HCT116 (cell line): ENCODE measurements at regions not wholly inside any gene's neighbourhood (a gene's known extent, or its start where the extent isn't known, plus 50 kb on each side); places are given as distances from the start of the nearest gene placed in this dataset.

Experiments
- ATAC-seq: fragments of 200-7000 bp; cut with Tn5 transposase; 2 replicates; pipeline ENCODE4 v1.9.1; 2020; ENCODE audit warnings: mild to moderate bottlenecking, moderate library complexity
- BruUV-seq: library from RNA; stranded (reverse); fragments of 400-500 nt; replicated peaks from 2 replicates; lab custom pipeline; 2021; lab: Mats Ljungman, UMichigan
- CTCF ChIA-PET: fragments of 300-600 bp; sonication (Branson Sonifier 250); formaldehyde crosslinking; loops from one replicate; lab custom pipeline; 2021; ENCODE audit warnings: antibody characterized with exemption; lab: Charles Lee
- POLR2A ChIA-PET: fragments of 300-600, 350-600 bp; sonication (Branson Sonifier 250); formaldehyde crosslinking; loops from one replicate; lab custom pipeline; 2021; ENCODE audit warnings: antibody characterized with exemption; lab: Charles Lee
- RAD21 ChIA-PET, 2 experiments: fragments of 300-600 bp; sonication (Branson Sonifier 250); formaldehyde crosslinking; loops; one replicate each; lab custom pipeline; 2023; ENCODE audit warnings: low total read pairs in 2 of 2; ENCODE audit not compliant: uncharacterized antibody in 2 of 2, unreplicated experiment in 2 of 2, low non-redundant PET in 1 of 2; lab: Charles Lee
- DNase-seq: peaks from one replicate; pipeline ENCODE4 v3.0.0-alpha.2; 2010; ENCODE audit warnings: low read depth, low spot score
- H2AFZ ChIP-seq: fragments of 200-600 bp; shearing (Covaris generic), sonication (generic); 2 replicates; pipeline ENCODE4 v1.6.1; 2017; ENCODE audit warnings: low read depth, mixed run types, mixed read lengths, antibody characterized with exemption, low read length; ENCODE audit not compliant: poor library complexity, severe bottlenecking
- H3K27ac ChIP-seq: 2 replicates; pipeline ENCODE4 v1.5.1; 2012; ENCODE audit warnings: low read depth, low read length
- H3K27me3 ChIP-seq: fragments of 200-600 bp; sonication (generic); 2 replicates; pipeline ENCODE4 v1.6.1; 2016; ENCODE audit warnings: mixed run types, low read length, mixed read lengths; ENCODE audit not compliant: insufficient read depth
- H3K36me3 ChIP-seq, 2 experiments: fragments of 200-500 bp in 1 of 2; fragments of 200-600 bp in 1 of 2; sonication (Bioruptor generic) in 1 of 2; sonication (generic) in 1 of 2; 2 replicates each; pipeline versions ENCODE4 v1.5.1 to v1.6.1; 2014 to 2016; ENCODE audit warnings: low read length in 2 of 2, inconsistent platforms in 1 of 2, mixed read lengths in 1 of 2, mixed run types in 1 of 2; ENCODE audit not compliant: insufficient read depth in 2 of 2, control insufficient read depth in 1 of 2
- H3K4me1 ChIP-seq, 2 experiments: fragments of 200-600 bp in 1 of 2; sonication (generic) in 1 of 2; 2 replicates each; pipeline versions ENCODE4 v1.5.1 to v1.6.1; 2012 to 2017; ENCODE audit warnings: low read length in 2 of 2, inconsistent platforms in 1 of 2, mild to moderate bottlenecking in 1 of 2, mixed read lengths in 1 of 2, mixed run types in 1 of 2, moderate library complexity in 1 of 2; ENCODE audit not compliant: insufficient read depth in 2 of 2, control insufficient read depth in 1 of 2
- H3K4me2 ChIP-seq: fragments of 200-600 bp; sonication (generic); 2 replicates; pipeline ENCODE4 v1.6.1; 2017; ENCODE audit warnings: mixed run types, low read length, mixed read lengths
- H3K4me3 ChIP-seq, 2 experiments: fragments of 200-600 bp in 1 of 2; sonication (generic) in 1 of 2; replicated peaks in 1 of 2; 2 replicates each; pipeline ENCODE4 v1.5.1; 2011 to 2016; ENCODE audit warnings: low read length in 2 of 2, control low read depth in 1 of 2, low read depth in 1 of 2, mild to moderate bottlenecking in 1 of 2, mixed read lengths in 1 of 2, mixed run types in 1 of 2
- H3K79me2 ChIP-seq: fragments of 200-600 bp; sonication (generic); 2 replicates; pipeline ENCODE4 v1.6.1; 2017; ENCODE audit warnings: mild to moderate bottlenecking, mixed run types, low read length, moderate library complexity, mixed read lengths; ENCODE audit not compliant: insufficient read depth
- H3K9ac ChIP-seq: fragments of 200-600 bp; sonication (generic); 2 replicates; pipeline ENCODE4 v1.6.1; 2016; ENCODE audit warnings: low read length, mixed read lengths
- H3K9me2 ChIP-seq: fragments of 200-600 bp; sonication (generic), shearing (Covaris generic); 2 replicates; pipeline ENCODE4 v1.6.1; 2017; ENCODE audit warnings: mixed run types, mild to moderate bottlenecking, moderate library complexity; ENCODE audit not compliant: insufficient read depth
- H3K9me3 ChIP-seq, 2 experiments: fragments of 200-500 bp in 1 of 2; fragments of 200-600 bp in 1 of 2; sonication (Bioruptor generic) in 1 of 2; sonication (generic) in 1 of 2; 2 replicates each; pipeline ENCODE4 v1.6.1; 2014 to 2017; ENCODE audit warnings: low read length in 2 of 2, mixed read lengths in 2 of 2, inconsistent platforms in 1 of 2, low read depth in 1 of 2, mild to moderate bottlenecking in 1 of 2, mixed run types in 1 of 2, moderate library complexity in 1 of 2; ENCODE audit not compliant: control insufficient read depth in 1 of 2, insufficient read depth in 1 of 2
- H4K20me1 ChIP-seq: fragments of 200-600 bp; sonication (generic), shearing (Covaris generic); 2 replicates; pipeline ENCODE4 v1.6.1; 2017; ENCODE audit warnings: mixed run types, mild to moderate bottlenecking, moderate library complexity; ENCODE audit not compliant: insufficient read depth
- CBX3 ChIP-seq: IDR thresholded peaks from 2 replicates; pipeline ENCODE4 v1.6.1; 2012; ENCODE audit warnings: low read depth
- EZH2 ChIP-seq: fragments of 200-600 bp; sonication (generic); IDR thresholded peaks from 2 replicates; pipeline ENCODE4 v1.6.1; 2017; ENCODE audit warnings: antibody characterized with exemption, mixed run types
- EZH2phosphoT487 ChIP-seq: fragments of 200-600 bp; IDR thresholded peaks from 2 replicates; pipeline ENCODE4 v1.6.1; 2018; ENCODE audit warnings: antibody characterized with exemption, borderline replicate concordance
- POLR2AphosphoS5 ChIP-seq: IDR thresholded peaks from 2 replicates; pipeline ENCODE4 v1.6.1; 2011; ENCODE audit warnings: mild to moderate bottlenecking, low read depth, low read length, moderate library complexity
- RAD21 ChIP-seq: IDR thresholded peaks from 2 replicates; pipeline ENCODE4 v1.6.1; 2012; ENCODE audit warnings: low read depth, mild to moderate bottlenecking
- SIN3A ChIP-seq: IDR thresholded peaks from 2 replicates; pipeline ENCODE4 v1.6.1; 2012; ENCODE audit warnings: low read depth
- SRF ChIP-seq: IDR thresholded peaks from 2 replicates; pipeline ENCODE4 v1.6.1; 2012; ENCODE audit warnings: low read depth
- TCF7L2 ChIP-seq: IDR thresholded peaks from 2 replicates; pipeline ENCODE4 v1.7.0; 2011; ENCODE audit warnings: borderline replicate concordance, inconsistent platforms; ENCODE audit not compliant: insufficient read depth, insufficient read length; ENCODE audit errors: extremely low read depth
- ZNF274 ChIP-seq: fragments of 200-500 bp; sonication (Bioruptor generic); IDR thresholded peaks from 2 replicates; pipeline ENCODE4 v1.6.1; 2014; ENCODE audit warnings: mild to moderate bottlenecking, low read depth, low read length, inconsistent platforms
- intact Hi-C: fragments of 100-400 bp; cut with micrococcal nuclease; formaldehyde crosslinking; loops from 2 replicates; pipeline ENCODE4 v1.10.0; 2022
- TF ChIP-seq, protein P1 (sequence below): IDR thresholded peaks from 2 replicates; pipeline ENCODE4 v1.6.1; 2012; ENCODE audit warnings: low read depth
- TF ChIP-seq, protein P2 (sequence below): IDR thresholded peaks from 2 replicates; pipeline ENCODE4 v1.6.1; 2012
- TF ChIP-seq, protein P3 (sequence below), 3 experiments: fragments of 200-600 bp in 1 of 3; sonication (generic) in 1 of 3; IDR thresholded peaks in 2 of 3; conservative IDR thresholded peaks in 1 of 3; 2 replicates each; pipeline ENCODE4 v1.5.1; 2012 to 2017; ENCODE audit warnings: low read depth in 2 of 3, low read length in 2 of 3, antibody characterized with exemption in 1 of 3, borderline replicate concordance in 1 of 3, control low read depth in 1 of 3, mild to moderate bottlenecking in 1 of 3, mixed read lengths in 1 of 3, mixed run types in 1 of 3, moderate library complexity in 1 of 3; ENCODE audit not compliant: insufficient read depth in 1 of 3

DNA sequence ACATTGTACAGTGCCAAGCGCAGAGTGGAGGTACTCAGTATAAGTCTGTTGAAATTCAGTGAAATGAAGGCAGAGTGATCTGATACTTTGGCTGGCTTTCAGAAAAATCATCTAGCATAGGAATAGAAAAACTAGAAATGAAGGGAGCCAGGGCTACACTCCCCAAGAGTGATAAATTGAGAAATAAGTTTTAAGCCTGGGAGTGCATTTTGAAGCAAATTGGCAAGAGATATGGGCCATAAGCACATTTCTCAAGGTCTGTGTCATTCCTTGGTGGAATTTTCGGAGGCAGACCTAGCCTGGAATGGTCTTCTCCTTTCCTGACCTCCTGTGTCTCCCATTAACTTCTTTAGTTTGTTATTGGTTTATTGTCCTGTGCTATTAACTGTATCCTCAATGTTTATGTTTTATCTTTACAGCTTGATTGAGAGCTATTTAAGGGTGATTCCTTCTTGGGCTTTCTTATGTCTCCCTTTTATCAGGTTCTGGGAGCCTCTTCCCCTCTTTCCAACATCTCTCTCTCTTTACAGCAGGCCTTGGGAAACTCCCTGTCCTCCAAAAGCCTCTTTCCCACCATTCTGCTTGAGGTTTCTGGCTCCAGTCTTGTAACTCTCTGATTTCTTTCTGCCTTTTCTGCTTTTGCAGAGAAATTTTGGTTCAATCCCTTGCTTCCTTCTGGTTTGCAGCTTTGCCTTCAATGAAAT is 649.5 kb downstream of the SLC4A3 start:
- ChIA-PET RAD21 (no interaction called here), CTCF (no interaction called here), POLR2A (no interaction called here)
- no peak overlapping the region; the same call in 1 of the 2 replicates for H3K4me2 ChIP-seq
- H3K4me1 ChIP-seq, result peaks cover 0 to 52% of the 10 kb centered on the region in 2 experiments; a peak in 3 of 4 replicates
- no peak for DNase-seq
- no peaks in the 10 kb centered on the region for H3K27me3 ChIP-seq
- H3K9me3 ChIP-seq, result no peaks in the 10 kb centered on the region
- no peak overlapping the region for H3K27ac ChIP-seq
- H4K20me1 ChIP-seq, result no peaks in the 10 kb centered on the region
- no peaks in the 10 kb centered on the region for H3K36me3 ChIP-seq
- no peaks in the 10 kb centered on the region for H3K9me2 ChIP-seq
- no peak overlapping the region for H3K4me3 ChIP-seq
- no peaks in the 10 kb centered on the region for H3K79me2 ChIP-seq
- TF ChIP-seq SIN3A (no peak), CBX3 (no peak), EZH2 (no peak), RAD21 (no peak), POLR2AphosphoS5 (no peak), EZH2phosphoT487 (no peak), ZNF274 (no peak), TCF7L2 (no peak), SRF (no peak)
- TF ChIP-seq, protein P1, sequence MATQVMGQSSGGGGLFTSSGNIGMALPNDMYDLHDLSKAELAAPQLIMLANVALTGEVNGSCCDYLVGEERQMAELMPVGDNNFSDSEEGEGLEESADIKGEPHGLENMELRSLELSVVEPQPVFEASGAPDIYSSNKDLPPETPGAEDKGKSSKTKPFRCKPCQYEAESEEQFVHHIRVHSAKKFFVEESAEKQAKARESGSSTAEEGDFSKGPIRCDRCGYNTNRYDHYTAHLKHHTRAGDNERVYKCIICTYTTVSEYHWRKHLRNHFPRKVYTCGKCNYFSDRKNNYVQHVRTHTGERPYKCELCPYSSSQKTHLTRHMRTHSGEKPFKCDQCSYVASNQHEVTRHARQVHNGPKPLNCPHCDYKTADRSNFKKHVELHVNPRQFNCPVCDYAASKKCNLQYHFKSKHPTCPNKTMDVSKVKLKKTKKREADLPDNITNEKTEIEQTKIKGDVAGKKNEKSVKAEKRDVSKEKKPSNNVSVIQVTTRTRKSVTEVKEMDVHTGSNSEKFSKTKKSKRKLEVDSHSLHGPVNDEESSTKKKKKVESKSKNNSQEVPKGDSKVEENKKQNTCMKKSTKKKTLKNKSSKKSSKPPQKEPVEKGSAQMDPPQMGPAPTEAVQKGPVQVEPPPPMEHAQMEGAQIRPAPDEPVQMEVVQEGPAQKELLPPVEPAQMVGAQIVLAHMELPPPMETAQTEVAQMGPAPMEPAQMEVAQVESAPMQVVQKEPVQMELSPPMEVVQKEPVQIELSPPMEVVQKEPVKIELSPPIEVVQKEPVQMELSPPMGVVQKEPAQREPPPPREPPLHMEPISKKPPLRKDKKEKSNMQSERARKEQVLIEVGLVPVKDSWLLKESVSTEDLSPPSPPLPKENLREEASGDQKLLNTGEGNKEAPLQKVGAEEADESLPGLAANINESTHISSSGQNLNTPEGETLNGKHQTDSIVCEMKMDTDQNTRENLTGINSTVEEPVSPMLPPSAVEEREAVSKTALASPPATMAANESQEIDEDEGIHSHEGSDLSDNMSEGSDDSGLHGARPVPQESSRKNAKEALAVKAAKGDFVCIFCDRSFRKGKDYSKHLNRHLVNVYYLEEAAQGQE, result no peak
- TF ChIP-seq, protein P2, sequence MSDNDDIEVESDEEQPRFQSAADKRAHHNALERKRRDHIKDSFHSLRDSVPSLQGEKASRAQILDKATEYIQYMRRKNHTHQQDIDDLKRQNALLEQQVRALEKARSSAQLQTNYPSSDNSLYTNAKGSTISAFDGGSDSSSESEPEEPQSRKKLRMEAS, result no peak
- TF ChIP-seq, protein P3, sequence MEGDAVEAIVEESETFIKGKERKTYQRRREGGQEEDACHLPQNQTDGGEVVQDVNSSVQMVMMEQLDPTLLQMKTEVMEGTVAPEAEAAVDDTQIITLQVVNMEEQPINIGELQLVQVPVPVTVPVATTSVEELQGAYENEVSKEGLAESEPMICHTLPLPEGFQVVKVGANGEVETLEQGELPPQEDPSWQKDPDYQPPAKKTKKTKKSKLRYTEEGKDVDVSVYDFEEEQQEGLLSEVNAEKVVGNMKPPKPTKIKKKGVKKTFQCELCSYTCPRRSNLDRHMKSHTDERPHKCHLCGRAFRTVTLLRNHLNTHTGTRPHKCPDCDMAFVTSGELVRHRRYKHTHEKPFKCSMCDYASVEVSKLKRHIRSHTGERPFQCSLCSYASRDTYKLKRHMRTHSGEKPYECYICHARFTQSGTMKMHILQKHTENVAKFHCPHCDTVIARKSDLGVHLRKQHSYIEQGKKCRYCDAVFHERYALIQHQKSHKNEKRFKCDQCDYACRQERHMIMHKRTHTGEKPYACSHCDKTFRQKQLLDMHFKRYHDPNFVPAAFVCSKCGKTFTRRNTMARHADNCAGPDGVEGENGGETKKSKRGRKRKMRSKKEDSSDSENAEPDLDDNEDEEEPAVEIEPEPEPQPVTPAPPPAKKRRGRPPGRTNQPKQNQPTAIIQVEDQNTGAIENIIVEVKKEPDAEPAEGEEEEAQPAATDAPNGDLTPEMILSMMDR (IDR thresholded peaks at IDR 0.05 in 2 of 3, conservative IDR thresholded peaks at IDR 0.05 in 1 of 3; ENCODE audit: borderline replicate concordance in 1 of 3, insufficient read depth in 1 of 3, low read depth in 2 of 3, low read length in 2 of 3), result no peak
- H2AFZ ChIP-seq, result no peak overlapping the region
- BruUV-seq, result no TSS peak
- H3K9ac ChIP-seq, result no peak overlapping the region
- intact Hi-C loops, result no loop called here
- no peak for ATAC-seq
